ENCODE measurements at regions not wholly inside any gene's neighbourhood (a gene's known extent, or its start where the extent isn't known, plus 50 kb on each side); places are given as distances from the start of the nearest gene placed in this dataset.
A peak's percentile ranks its signal among the peaks of the same experiment; 100 is the strongest.

- Histone ChIP-seq H3K27me3 (ENCODE audit: insufficient read depth, low read length) (no peaks in the 10 kb centered on the region), H4K12ac (ENCODE audit: low read depth, low read length) (peak overlapping the region; percentile 70), H3K4me3 (ENCODE audit: low read depth, low read length) (no peak overlapping the region), H3K27ac (ENCODE audit: low read depth, low read length) (peak overlapping the region; percentile 87), H3K36me3 (ENCODE audit: control insufficient read depth in 1 of 2, insufficient read depth in 2 of 2, low read length in 2 of 2) (no peaks in the 10 kb centered on the region), H4K8ac (ENCODE audit: low read depth, low read length) (peak overlapping the region; percentile 84), H3K4me2 (ENCODE audit: low read length) (no peak overlapping the region), H2BK120ac (ENCODE audit: insufficient read depth, low read length, poor library complexity) (peak overlapping the region; percentile 75), H3K23ac (ENCODE audit: low read length) (no peak overlapping the region), H3K79me2 (ENCODE audit: control insufficient read depth, insufficient read depth, low read length, poor library complexity) (no peaks in the 10 kb centered on the region), H3K9ac (ENCODE audit: low read length) (no peak overlapping the region), H2BK5ac (ENCODE audit: low read depth, low read length, poor library complexity) (peak overlapping the region; percentile 91), H3K4me1 (ENCODE audit: control insufficient read depth in 1 of 2, insufficient read depth in 2 of 2, low read length in 2 of 2) (peaks cover 3 to 4% of the 10 kb centered on the region in 2 experiments), H3K9me3 (ENCODE audit: insufficient read depth, low read depth, low read length) (no peaks in the 10 kb centered on the region), H3K14ac (ENCODE audit: low read length) (peak overlapping the region; percentile 48), H2AFZ (ENCODE audit: insufficient read depth, low read length, poor library complexity) (peak overlapping the region; percentile 50), H2BK12ac (ENCODE audit: low read length) (peak overlapping the region; percentile 98), H4K91ac (ENCODE audit: low read depth, low read length) (peak overlapping the region; percentile 77), H3K18ac (ENCODE audit: low read length) (peak overlapping the region; percentile 53), H3K4ac (ENCODE audit: low read depth, low read length) (peak overlapping the region; percentile 55), H2AK5ac (ENCODE audit: low read length) (no peak overlapping the region), H3K79me1 (ENCODE audit: low read length) (peaks cover 9% of the 10 kb centered on the region)
- no peak for DNase-seq
- no CpG with 5 or more reads among the region's 7 CpGs for WGBS (ENCODE audit: extremely low coverage, insufficient coverage, insufficient read length)
Observed at GRCh38 chr13:64684685-64685431, 2545.3 kb downstream of the PCDH9 start.

GRCh38 chr13:64684108-64684507 is 2546.0 kb downstream of the PCDH9 start:
- Histone ChIP-seq H2BK120ac (ENCODE audit: insufficient read depth, low read length, poor library complexity) (no peak overlapping the region), H3K4me1 (ENCODE audit: control insufficient read depth in 1 of 2, insufficient read depth in 2 of 2, low read length in 2 of 2) (peaks cover 3 to 4% of the 10 kb centered on the region in 2 experiments)
- WGBS (ENCODE audit: extremely low coverage, insufficient coverage, insufficient read length) = no CpG with 5 or more reads among the region's 3 CpGs

GRCh38 chr13:64680739-64681138 is 2549.4 kb downstream of the PCDH9 start:
- Histone ChIP-seq H3K36me3 (ENCODE audit: control insufficient read depth in 1 of 2, insufficient read depth in 2 of 2, low read length in 2 of 2) (no peaks in the 10 kb centered on the region), H3K27ac (ENCODE audit: low read depth, low read length) (no peak overlapping the region), H2BK12ac (ENCODE audit: low read length) (no peak overlapping the region), H3K23ac (ENCODE audit: low read length) (no peak overlapping the region), H3K9me3 (ENCODE audit: insufficient read depth, low read depth, low read length) (no peaks in the 10 kb centered on the region), H2AFZ (ENCODE audit: insufficient read depth, low read length, poor library complexity) (no peak overlapping the region), H3K4ac (ENCODE audit: low read depth, low read length) (no peak overlapping the region), H4K12ac (ENCODE audit: low read depth, low read length) (no peak overlapping the region), H2AK5ac (ENCODE audit: low read length) (no peak overlapping the region), H3K18ac (ENCODE audit: low read length) (no peak overlapping the region), H3K79me2 (ENCODE audit: control insufficient read depth, insufficient read depth, low read length, poor library complexity) (no peaks in the 10 kb centered on the region), H3K14ac (ENCODE audit: low read length) (no peak overlapping the region), H3K9ac (ENCODE audit: low read length) (no peak overlapping the region), H3K4me3 (ENCODE audit: low read depth, low read length) (no peak overlapping the region), H4K8ac (ENCODE audit: low read depth, low read length) (no peak overlapping the region), H3K79me1 (ENCODE audit: low read length) (peaks cover 18% of the 10 kb centered on the region), H2BK120ac (ENCODE audit: insufficient read depth, low read length, poor library complexity) (no peak overlapping the region), H4K91ac (ENCODE audit: low read depth, low read length) (no peak overlapping the region), H3K4me1 (ENCODE audit: control insufficient read depth in 1 of 2, insufficient read depth in 2 of 2, low read length in 2 of 2) (peaks cover 3 to 4% of the 10 kb centered on the region in 2 experiments), H3K27me3 (ENCODE audit: insufficient read depth, low read length) (no peaks in the 10 kb centered on the region), H3K4me2 (ENCODE audit: low read length) (no peak overlapping the region), H2BK5ac (ENCODE audit: low read depth, low read length, poor library complexity) (no peak overlapping the region)
- DNase-seq = no peak
- no CpG with 5 or more reads among the region's 1 CpG for WGBS (ENCODE audit: extremely low coverage, insufficient coverage, insufficient read length)

More at GRCh38 chr13:64684108-64684507, 2546.0 kb downstream of the PCDH9 start:
- peak overlapping the region; percentile 87 for H3K27ac ChIP-seq (ENCODE audit: low read depth, low read length)
- no peaks in the 10 kb centered on the region for H3K9me3 ChIP-seq (ENCODE audit: insufficient read depth, low read depth, low read length)
- H4K12ac ChIP-seq (ENCODE audit: low read depth, low read length) = no peak overlapping the region
- H3K79me1 ChIP-seq (ENCODE audit: low read length) = peaks cover 7% of the 10 kb centered on the region
- no peak overlapping the region for H2BK5ac ChIP-seq (ENCODE audit: low read depth, low read length, poor library complexity)
- no peak overlapping the region for H3K23ac ChIP-seq (ENCODE audit: low read length)
- no peak for DNase-seq
- no peak overlapping the region for H4K91ac ChIP-seq (ENCODE audit: low read depth, low read length)
- H3K9ac ChIP-seq (ENCODE audit: low read length) = no peak overlapping the region
- no peak overlapping the region for H2AK5ac ChIP-seq (ENCODE audit: low read length)
- no peak overlapping the region for H4K8ac ChIP-seq (ENCODE audit: low read depth, low read length)
- no peak overlapping the region for H3K18ac ChIP-seq (ENCODE audit: low read length)
- no peak overlapping the region for H3K4me3 ChIP-seq (ENCODE audit: low read depth, low read length)
- H3K4ac ChIP-seq (ENCODE audit: low read depth, low read length) = no peak overlapping the region
- no peaks in the 10 kb centered on the region for H3K79me2 ChIP-seq (ENCODE audit: control insufficient read depth, insufficient read depth, low read length, poor library complexity)
- H3K14ac ChIP-seq (ENCODE audit: low read length) = no peak overlapping the region
- no peaks in the 10 kb centered on the region for H3K36me3 ChIP-seq (ENCODE audit: control insufficient read depth in 1 of 2, insufficient read depth in 2 of 2, low read length in 2 of 2)
- no peak overlapping the region for H2BK12ac ChIP-seq (ENCODE audit: low read length)
- H3K4me2 ChIP-seq (ENCODE audit: low read length) = no peak overlapping the region
- no peak overlapping the region for H2AFZ ChIP-seq (ENCODE audit: insufficient read depth, low read length, poor library complexity)
- H3K27me3 ChIP-seq (ENCODE audit: insufficient read depth, low read length) = no peaks in the 10 kb centered on the region

GRCh38 chr13:64675255-64675892 is 2554.8 kb downstream of the PCDH9 start:
- peaks cover 23% of the 10 kb centered on the region for H3K79me1 ChIP-seq (ENCODE audit: low read length)

More at GRCh38 chr13:64675255-64675892, 2554.8 kb downstream of the PCDH9 start:
- peak overlapping the region; percentile 98 for H2BK5ac ChIP-seq (ENCODE audit: low read depth, low read length, poor library complexity)
- H2BK120ac ChIP-seq (ENCODE audit: insufficient read depth, low read length, poor library complexity) = peak overlapping the region; percentile 61
- peak overlapping the region; percentile 48 for H4K8ac ChIP-seq (ENCODE audit: low read depth, low read length)
- H2AFZ ChIP-seq (ENCODE audit: insufficient read depth, low read length, poor library complexity) = no peak overlapping the region
- H3K4me3 ChIP-seq (ENCODE audit: low read depth, low read length) = no peak overlapping the region
- H4K12ac ChIP-seq (ENCODE audit: low read depth, low read length) = no peak overlapping the region
- peak overlapping the region; percentile 9 for H3K4me2 ChIP-seq (ENCODE audit: low read length)
- peaks cover 5% of the 10 kb centered on the region for H3K79me2 ChIP-seq (ENCODE audit: control insufficient read depth, insufficient read depth, low read length, poor library complexity)
- H2AK5ac ChIP-seq (ENCODE audit: low read length) = no peak overlapping the region
- peak overlapping the region; percentile 84 for H4K91ac ChIP-seq (ENCODE audit: low read depth, low read length)
- peaks cover 3% of the 10 kb centered on the region in 2 experiments for H3K4me1 ChIP-seq (ENCODE audit: control insufficient read depth in 1 of 2, insufficient read depth in 2 of 2, low read length in 2 of 2)
- peak overlapping the region; percentile 96 for H3K27ac ChIP-seq (ENCODE audit: low read depth, low read length)
- H3K9me3 ChIP-seq (ENCODE audit: insufficient read depth, low read depth, low read length) = no peaks in the 10 kb centered on the region
- DNase-seq = peak; percentile 10 to 80
- no peak overlapping the region for H3K9ac ChIP-seq (ENCODE audit: low read length)
- H3K27me3 ChIP-seq (ENCODE audit: insufficient read depth, low read length) = no peaks in the 10 kb centered on the region
- H3K36me3 ChIP-seq (ENCODE audit: control insufficient read depth in 1 of 2, insufficient read depth in 2 of 2, low read length in 2 of 2) = no peaks in the 10 kb centered on the region
- H3K4ac ChIP-seq (ENCODE audit: low read depth, low read length) = peak overlapping the region; percentile 48
- H2BK12ac ChIP-seq (ENCODE audit: low read length) = peak overlapping the region; percentile 75
- H3K14ac ChIP-seq (ENCODE audit: low read length) = peak overlapping the region; percentile 65
- H3K23ac ChIP-seq (ENCODE audit: low read length) = no peak overlapping the region
- WGBS (ENCODE audit: extremely low coverage, insufficient coverage, insufficient read length) = no CpG with 5 or more reads among the region's 6 CpGs
- no peak overlapping the region for H3K18ac ChIP-seq (ENCODE audit: low read length)
